CD4-positive, alpha-beta T cell treated with Interleukin-15 for 4 hours (primary cell): ENCODE measurements at regions not wholly inside any gene's neighbourhood (a gene's known extent, or its start where the extent isn't known, plus 50 kb on each side); places are given as distances from the start of the nearest gene placed in this dataset.
"Not testable (repeated sequence)": the region's sequence is repeated elsewhere in the genome, so short reads cannot be mapped to it uniquely, and the experiment has no call there.

Experiments used
- DNase-seq: peaks from one replicate; pipeline ENCODE4 v3.0.0-alpha.2; 2020; ENCODE audit warnings: low spot score

DNA sequence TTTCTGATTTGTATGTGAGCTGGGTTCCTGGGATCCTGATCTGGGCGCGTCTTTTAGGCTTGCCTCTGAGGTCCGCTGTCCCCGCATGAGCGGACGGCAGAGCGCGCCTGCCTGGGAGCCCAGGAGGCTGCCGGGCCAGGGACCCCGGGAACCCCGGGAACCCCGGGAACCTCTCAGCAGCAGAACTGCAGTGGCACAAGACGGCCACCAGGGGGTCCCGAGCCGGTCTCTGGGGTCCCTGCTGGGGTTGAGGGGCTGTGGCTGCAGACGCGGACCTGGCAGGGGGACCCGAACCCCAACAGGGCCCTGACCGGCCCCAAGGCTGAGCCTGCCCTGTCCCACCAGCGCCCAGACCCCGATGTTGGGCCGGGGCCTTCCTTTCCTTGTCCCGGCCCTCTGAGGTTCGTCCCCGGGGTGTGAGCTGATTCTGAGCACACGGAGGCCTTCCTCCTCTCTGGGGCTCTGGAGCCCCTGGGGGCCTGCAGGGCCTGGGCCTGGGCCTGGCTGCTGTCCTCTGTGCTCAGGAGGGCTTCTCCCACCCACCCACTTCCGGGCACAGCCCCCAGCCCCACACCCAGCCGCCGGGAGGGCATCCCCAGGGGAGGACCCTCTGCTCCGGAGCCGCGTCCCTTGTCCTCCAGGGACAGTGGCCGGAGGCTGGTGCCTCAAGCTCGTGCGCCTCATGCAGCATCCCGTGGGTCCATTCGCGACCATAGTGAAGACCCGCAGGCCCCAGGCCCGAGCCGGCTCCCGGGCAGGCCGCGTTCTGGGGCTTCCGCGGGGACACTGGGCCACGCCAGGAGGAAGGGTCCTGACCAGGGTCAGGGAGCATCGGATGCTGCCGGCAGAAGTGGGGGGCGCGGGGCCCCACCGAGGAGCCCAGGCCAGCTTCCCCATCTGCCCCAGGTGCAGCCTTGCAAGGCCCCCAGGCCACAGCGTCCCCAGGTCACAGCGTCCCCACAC, 152.9 kb downstream of the TMEM121 start:
- DNase-seq: not testable (repeated sequence)

DNA sequence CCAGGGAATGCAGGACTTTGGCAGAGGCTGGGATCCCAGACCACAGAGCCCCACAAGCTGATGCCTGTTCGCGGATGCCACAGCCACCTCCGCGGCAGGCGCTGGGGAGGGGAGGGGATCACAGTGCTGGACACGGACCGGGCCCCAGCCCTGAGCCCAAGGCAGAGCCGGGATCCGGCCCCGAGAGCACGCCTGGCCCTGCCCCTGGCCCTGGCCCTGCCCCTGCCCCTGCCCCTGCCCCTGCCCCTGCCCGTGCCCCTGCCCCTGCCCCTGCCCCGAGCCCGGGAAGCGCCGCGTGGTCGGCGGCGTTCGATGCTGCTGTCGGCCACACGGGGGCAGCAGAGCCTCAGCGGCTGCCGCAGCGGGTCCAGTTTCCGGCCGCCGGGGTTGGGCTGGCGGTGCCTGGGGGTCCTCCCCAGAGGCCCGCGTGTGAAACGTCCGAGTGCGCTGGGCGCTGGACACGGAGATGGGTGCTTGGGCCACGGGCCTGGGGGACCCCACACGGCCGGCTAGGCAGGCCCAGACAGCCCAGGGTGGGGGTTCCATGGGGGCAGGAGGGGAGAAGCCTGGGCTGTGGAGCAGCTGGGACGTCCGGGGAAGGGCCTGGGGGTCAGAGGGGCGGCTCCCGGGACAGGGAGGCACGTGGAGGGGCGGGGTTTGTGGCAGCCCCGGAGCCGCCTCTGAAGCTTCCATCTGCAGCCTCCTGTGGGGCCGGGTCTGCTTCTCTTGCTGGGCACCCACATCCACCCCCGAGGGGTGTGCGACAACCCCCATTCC, 153.8 kb downstream of the TMEM121 start:
- DNase-seq: not testable (repeated sequence)

GRCh38 chr14:105680736-105681098, 154.3 kb downstream of the TMEM121 start:
- DNase-seq: not testable (repeated sequence)

DNA sequence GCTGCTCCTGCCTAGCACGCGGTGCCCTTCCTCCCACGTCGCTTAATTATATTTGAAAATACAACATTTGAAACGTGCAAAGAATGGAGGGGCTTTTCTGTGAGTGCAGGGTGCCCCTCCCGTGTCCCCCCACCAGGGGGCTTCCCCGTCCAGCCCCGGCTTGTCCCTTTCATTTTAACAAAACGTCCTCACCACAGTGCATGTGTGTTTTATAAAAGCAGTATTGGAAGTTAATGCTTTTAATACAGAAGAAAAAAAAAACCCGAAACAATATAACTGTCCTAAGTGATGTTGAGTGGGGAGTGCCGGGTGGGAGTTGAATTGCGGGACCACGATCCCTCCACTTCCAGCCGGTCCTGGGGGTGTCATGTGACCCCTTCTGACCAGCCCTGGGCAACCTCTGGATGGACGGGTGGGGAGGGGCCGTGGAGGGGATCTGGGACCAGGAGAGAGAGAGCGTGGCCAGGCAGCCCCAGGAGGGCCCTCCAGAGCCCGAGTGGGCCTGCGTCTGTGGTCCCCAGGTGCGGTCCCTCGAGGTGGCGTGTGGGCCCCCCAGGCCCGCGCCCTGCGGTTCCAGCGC, 155.3 kb downstream of the TMEM121 start:
- DNase-seq: not testable (repeated sequence)

DNA sequence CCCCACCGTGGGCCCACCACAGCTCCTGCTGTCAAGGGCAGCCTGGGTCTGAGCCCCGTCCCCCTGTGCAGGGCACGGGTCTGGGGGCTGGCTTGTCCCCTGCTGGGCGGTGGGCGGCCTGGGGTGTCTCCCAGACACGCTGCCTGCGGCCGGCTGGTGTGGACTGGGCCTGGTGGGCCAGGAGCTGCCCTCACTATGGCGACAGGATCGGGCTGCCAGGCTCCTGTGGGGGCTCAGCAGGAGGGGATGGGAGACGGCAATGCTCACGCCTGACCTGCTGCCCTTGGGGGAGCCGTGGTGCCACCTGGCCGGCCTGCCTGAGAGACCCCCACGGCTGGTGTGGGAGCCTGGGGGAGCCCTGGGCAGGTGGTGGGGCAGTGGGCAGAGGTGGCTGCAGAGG, 156.1 kb downstream of the TMEM121 start:
- DNase-seq: not testable (repeated sequence)

DNA sequence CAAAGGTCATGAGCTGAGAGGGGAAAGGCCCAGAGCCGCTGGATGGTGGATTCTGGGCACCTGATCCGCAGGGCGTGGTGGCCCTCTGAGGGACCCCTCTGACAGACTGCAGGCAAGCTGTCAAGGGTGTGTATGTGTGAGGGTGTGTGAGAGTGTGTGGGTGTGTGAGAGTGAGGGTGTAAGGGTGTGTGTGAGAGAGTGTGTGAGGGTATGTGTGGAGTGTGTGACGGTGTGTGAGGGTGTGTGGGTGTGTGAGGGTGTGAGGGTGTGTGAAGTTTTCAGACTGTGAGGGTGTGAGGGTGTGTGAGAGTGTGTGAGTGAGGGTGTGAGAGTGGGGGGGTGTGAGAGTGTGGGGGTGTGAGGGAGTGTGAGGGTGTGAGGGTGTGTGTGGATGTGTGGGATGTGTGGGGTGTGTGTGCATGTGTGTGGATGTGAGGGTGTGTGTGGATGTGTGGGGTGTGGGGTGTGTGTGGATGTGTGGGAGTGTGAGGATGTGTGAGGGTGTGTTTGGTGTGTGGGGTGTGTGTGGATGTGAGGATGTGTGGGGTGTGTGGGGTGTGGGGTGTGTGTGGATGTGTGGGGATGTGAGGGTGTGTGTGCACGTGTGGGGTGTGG, 156.7 kb downstream of the TMEM121 start:
- DNase-seq: no peak

DNA sequence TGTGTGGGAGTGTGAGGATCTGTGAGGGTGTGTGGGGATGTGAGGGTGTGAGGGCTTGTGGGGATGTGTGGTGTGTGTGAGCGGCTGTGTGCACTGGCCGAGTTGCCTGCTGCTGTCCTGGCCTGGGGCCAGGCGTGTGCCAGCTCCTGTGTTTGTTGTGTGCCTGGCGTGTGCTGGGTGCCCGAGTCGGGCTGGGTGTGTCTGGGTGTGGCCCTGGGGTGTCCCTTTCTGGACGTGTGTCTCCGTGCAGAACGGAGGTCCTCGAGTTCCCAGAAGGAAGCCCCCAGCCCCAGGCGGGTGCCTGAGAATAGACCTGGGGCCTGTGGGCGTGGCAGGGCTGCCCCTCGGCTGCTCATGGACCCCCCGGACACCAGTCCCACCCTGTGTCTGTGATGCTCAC, 157.7 kb downstream of the TMEM121 start:
- not testable (repeated sequence) for DNase-seq

GRCh38 chr14:105684597-105684996, 158.2 kb downstream of the TMEM121 start:
- not testable (repeated sequence) for DNase-seq

- no peak for DNase-seq
Measured at GRCh38 chr14:105685003-105685402, 158.6 kb downstream of the TMEM121 start.

DNA sequence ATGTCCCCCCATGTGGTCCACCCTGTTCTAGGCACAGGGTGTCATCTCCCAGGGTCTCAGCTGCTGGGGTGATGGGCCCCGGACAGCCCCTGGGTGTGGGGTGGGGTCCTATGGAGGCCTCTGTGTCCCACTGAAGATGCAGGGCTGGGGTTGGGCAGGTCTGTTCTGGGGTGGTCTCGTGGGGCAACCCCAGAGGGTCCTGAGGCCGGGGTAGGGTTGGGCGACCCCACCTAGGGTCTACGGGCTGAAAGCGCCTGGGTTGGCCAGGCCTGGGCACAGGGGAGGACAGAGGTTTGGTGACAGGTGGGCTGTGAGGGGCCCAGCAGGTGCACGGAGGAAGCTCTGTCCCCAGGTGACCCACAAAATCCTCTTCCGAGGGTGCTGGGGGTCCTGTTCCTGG, 159.2 kb downstream of the TMEM121 start:
- not testable (repeated sequence) for DNase-seq

GRCh38 chr14:105686050-105686449, 159.7 kb downstream of the TMEM121 start:
- DNase-seq: not testable (repeated sequence)

DNA sequence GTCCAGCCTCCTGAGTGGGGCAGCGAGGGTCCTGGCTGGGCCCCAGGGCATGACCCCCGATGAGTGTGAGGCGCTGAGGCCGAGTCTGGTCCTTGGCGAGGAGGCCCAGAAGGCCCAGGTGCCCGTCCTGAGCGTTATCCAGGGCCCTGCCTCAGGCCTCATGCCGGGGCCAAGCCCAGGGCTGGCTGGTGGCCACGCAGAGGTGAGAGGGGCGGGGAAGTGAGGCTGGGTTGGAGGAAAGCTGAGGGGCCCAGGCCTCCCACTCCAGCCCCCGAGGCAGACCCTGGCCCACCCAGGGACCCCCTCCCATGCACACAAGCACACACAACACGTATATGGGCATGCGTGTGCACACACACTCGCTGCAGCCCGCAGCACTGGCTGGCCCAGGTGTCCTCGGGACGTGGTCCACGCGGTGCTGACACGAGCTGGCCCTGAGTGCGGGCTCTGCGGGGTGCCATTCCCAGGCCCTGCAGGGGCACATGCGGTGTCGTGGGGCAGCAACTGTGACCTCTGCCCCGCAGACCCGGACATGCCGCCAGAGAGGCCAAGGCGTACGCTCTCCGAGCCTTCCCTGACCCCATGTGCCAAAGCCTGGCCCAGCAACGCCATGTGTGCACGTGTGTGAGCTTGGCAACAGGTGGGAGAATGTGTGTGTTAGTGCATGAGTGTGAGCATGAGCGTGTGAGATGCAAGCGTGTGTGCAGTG, 160.2 kb downstream of the TMEM121 start:
- not testable (repeated sequence) for DNase-seq

- not testable (repeated sequence) for DNase-seq
Measured at GRCh38 chr14:105687171-105688022, 161.0 kb downstream of the TMEM121 start.

DNA sequence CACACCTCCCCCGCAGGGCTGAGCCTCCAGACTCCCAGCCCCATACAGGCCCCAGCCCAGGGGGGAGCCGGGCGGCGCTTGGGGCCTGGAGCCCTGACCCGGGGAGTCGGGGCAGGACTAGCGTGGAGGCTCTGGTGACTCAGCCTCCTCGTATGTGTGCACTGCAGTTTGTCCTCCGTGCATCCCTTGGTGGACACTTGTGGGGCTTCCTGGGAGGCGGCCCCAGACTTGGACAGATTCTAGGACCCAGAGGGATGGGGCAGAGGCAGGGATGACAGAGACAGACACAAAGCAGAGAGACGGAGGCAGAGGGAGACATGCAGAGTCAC, 161.6 kb downstream of the TMEM121 start:
- not testable (repeated sequence) for DNase-seq

GRCh38 chr14:105688664-105689221, 162.4 kb downstream of the TMEM121 start:
- not testable (repeated sequence) for DNase-seq

GRCh38 chr14:105689722-105690121, 163.3 kb downstream of the TMEM121 start:
- DNase-seq: no peak

DNA sequence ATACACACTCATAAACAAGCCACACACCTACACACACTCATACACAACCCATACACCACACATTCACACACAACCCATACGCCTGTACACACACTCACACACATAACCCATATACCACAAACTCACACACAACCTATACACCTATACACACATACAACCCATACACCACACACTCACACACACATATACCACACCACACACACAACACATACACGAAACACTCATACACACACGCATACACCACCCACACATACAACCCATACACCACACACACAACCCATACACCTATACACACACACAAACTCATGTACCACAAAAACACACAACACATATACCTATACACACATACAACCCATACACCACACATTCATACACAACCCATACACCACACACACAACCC, 164.3 kb downstream of the TMEM121 start:
- DNase-seq: no peak

DNA sequence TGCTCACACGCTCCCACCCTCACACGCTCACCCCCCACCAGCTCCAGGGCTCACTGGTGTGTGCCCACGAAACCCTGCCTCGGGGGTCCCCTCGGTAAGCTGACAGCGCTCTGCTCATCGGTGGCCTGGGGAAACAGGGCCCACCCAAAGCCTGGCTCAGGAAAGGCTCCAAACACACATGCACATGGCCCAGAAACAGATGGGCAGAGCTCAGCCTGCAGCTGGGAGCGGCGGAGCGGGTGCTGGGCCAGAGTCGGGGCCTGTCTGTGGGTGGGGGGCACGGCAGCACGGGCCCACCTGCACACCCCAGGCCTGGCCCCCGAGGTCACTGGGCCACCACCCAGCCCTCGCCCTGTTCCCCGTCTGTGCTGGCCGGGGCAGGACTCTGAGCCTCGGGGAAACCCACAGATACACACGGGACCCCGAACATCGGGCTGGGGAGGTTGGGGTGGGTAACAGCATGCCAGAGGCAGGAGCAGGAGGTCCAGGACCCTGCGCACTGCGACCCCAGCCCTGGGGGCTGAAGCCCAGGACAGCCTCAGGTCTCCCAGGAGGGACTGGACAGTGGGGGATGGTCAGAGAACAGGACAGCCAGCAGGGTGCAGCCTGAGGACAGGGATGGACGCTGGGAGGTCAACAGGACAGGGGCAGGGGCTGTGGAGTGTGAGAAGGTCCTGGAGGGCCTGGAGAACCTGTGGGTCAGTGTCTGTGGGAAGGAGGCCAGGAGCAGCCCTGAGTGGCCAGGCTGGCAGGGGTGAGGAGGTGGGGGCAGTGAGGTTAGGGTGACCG, 165.1 kb downstream of the TMEM121 start:
- DNase-seq: not testable (repeated sequence)

GRCh38 chr14:105692110-105692685, 165.8 kb downstream of the TMEM121 start:
- not testable (repeated sequence) for DNase-seq
